IMR-90 (cell line): ENCODE measurements at regions not wholly inside any gene's neighbourhood (a gene's known extent, or its start where the extent isn't known, plus 50 kb on each side); places are given as distances from the start of the nearest gene placed in this dataset.
"Not testable (repeated sequence)": the region's sequence is repeated elsewhere in the genome, so short reads cannot be mapped to it uniquely, and the experiment has no call there.

ENCODE experiments used
- CTCF ChIP-seq: conservative IDR thresholded peaks from 2 replicates; pipeline ENCODE4 v1.5.1; 2012; ENCODE audit warnings: mild to moderate bottlenecking, low read depth, low read length, improper control_type of control experiment
- MAFK ChIP-seq: IDR thresholded peaks from 2 replicates; pipeline ENCODE4 v1.6.1; 2012; ENCODE audit warnings: low read depth, low read length, improper control_type of control experiment
- MAZ ChIP-seq: IDR thresholded peaks from 2 replicates; pipeline ENCODE4 v1.6.1; 2012; ENCODE audit warnings: low read depth, mild to moderate bottlenecking, low read length, improper control_type of control experiment, moderate library complexity, borderline replicate concordance
- MXI1 ChIP-seq: IDR thresholded peaks from 2 replicates; pipeline ENCODE4 v1.6.1; 2012; ENCODE audit warnings: low read depth, mild to moderate bottlenecking, low read length, moderate library complexity, borderline replicate concordance
- POLR2A ChIP-seq: IDR thresholded peaks from 2 replicates; pipeline ENCODE4 v1.6.1; 2012; ENCODE audit warnings: mild to moderate bottlenecking, low read depth, low read length
- RAD21 ChIP-seq: IDR thresholded peaks from 2 replicates; pipeline ENCODE4 v1.6.1; 2012; ENCODE audit warnings: low read length, improper control_type of control experiment

DNA sequence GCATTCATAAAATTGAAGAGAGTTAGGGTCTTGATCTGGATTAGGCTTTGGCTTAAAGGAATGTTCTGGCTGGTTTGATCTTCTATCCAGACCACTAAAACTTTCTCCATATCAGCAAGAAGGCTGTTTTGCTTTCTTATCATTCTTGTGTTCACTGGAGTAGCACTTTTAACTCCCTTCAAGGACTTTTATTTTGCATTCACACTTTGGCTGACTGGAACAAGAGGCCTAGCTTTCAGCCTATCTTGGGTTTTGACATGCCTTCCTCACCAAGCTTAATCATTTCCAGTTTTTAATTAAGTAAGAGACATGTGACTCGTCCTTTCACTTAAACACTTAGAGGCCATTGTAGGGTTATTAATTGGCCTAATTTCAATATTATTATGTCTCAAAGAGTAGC lies 190.3 kb downstream of the RAB11FIP2 start:
- TF ChIP-seq RAD21, CTCF, POLR2A, MXI1, MAZ, MAFK: not testable (repeated sequence)
